ENCODE measurements at regions not wholly inside any gene's neighbourhood (a gene's known extent, or its start where the extent isn't known, plus 50 kb on each side); places are given as distances from the start of the nearest gene placed in this dataset.
"Not testable (repeated sequence)": the region's sequence is repeated elsewhere in the genome, so short reads cannot be mapped to it uniquely, and the experiment has no call there.

DNA sequence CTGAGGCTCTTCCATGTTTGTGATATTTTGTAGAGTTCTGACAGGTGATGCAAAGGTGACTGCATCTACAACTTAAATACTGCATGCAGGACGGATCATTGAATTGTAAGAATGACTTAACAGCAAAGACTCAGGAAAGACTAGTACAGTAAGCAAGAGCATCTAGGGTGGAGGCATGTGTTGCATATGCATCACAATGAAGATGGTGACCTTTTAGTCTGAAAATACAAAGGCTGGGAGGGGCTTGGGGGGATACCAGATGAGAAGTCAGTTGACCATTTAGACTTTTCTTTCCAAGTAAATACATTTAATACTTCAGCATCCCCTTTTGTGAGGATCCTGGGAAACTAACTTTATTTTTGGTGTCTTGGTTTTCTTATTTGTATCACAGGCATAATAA, 145.5 kb downstream of the NUF2 start:
- in situ Hi-C loops (cut with HindIII; ENCODE audit: low sequenced_read_pairs): no loop called here

GRCh38 chr1:163471779-163472650, 150.3 kb downstream of the NUF2 start:
- H3K4me3 ChIP-seq (ENCODE audit: low read depth, low read length): no peak overlapping the region
- TF ChIP-seq CTCF (IDR thresholded peaks at IDR 0.05; ENCODE audit: low read depth, low read length, missing control alignments): no peak
- in situ Hi-C loops (cut with HindIII; ENCODE audit: low sequenced_read_pairs): no loop called here

More for the DNA sequence above, 145.5 kb downstream of the NUF2 start:
- TF ChIP-seq CTCF (IDR thresholded peaks at IDR 0.05; ENCODE audit: low read depth, low read length, missing control alignments): no peak
- no peak for DNase-seq (ENCODE audit: low read depth)
- no peak overlapping the region for H3K4me3 ChIP-seq (ENCODE audit: low read depth, low read length)

GRCh38 chr1:163472651-163473248, 151.0 kb downstream of the NUF2 start:
- in situ Hi-C loops (cut with HindIII; ENCODE audit: low sequenced_read_pairs): no loop called here
- DNase-seq (ENCODE audit: low read depth): no peak
- no peak overlapping the region for H3K4me3 ChIP-seq (ENCODE audit: low read depth, low read length)
- no peak for TF ChIP-seq CTCF (IDR thresholded peaks at IDR 0.05; ENCODE audit: low read depth, low read length, missing control alignments)

More at GRCh38 chr1:163471779-163472650, 150.3 kb downstream of the NUF2 start:
- no peak for DNase-seq (ENCODE audit: low read depth)

DNA sequence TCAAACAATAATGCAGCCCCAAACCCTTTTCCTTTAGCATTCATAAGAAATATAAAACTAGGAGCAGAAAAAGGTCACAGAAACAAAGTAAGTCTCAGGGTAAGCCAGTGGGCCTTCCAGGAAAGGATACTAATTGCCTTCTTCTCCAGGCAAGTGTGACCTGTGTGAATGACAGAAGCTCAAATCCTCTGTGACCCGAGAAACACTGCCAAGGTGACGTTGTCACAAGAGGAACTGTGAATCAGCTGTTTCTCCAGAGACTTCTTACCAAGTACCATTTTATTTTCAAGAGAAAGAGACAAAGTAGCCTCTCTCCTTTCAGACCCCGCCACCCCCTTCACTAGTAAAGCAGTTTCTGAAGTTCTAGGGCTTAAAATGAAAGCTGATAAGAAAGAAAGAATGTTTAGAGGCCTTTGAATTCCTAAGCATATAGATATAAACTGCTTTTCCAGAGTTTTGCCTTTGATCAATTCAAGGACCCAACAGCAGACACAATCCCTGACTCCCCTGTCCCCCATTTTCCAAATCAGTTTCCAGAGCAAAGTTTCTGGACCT, 155.6 kb downstream of the NUF2 start:
- no peak overlapping the region for H3K4me3 ChIP-seq (ENCODE audit: low read depth, low read length)
- DNase-seq (ENCODE audit: low read depth): no peak
- in situ Hi-C loops (cut with HindIII; ENCODE audit: low sequenced_read_pairs): no loop called here
- TF ChIP-seq CTCF (IDR thresholded peaks at IDR 0.05; ENCODE audit: low read depth, low read length, missing control alignments): no peak

DNA sequence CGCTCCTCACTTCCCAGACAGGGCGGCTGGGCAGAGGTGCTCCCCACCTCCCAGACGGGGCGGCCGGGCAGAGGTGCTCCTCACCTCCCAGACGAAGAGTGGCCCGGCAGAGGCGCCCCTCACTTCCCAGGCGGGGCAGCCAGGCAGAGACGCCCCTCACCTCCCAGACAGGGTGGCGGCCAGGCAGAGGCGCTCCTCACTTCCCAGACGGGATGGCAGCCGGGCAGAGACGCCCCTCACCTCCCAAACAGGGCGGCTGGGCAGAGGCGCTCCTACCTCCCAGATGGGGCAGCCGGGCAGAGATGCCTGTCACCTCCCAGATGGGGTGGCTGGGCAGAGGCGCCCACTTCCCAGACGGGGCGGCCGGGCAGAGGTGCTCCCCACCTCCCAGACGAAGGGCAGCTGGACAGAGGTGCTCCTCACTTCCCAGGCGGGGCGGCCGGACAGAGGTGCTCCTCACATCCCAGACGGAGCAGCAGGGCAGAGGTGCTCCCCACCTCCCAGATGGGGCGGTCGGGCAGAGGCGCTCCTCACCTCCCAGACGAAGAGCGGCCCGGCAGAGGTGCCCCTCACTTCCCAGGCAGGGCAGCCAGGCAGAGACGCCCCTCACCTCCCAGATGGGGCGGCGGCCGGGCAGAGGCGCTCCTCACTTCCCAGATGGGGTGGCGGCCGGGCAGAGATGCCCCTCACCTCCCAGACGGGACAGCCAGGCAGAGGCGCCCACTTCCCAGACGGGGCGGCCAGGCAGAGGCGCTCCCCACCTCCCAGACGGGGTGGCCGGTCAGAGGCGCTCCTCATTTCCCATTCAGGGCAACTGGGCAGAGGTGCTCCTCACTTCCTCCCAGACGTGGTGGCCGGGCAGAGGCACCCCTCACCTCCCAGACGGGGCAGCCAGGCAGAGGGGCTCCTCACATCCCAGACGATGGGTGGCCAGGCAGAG, 176.9 kb downstream of the NUF2 start:
- DNase-seq (ENCODE audit: low read depth); in situ Hi-C loops (cut with HindIII; ENCODE audit: low sequenced_read_pairs); H3K4me3 ChIP-seq (ENCODE audit: low read depth, low read length): not testable (repeated sequence)

DNA sequence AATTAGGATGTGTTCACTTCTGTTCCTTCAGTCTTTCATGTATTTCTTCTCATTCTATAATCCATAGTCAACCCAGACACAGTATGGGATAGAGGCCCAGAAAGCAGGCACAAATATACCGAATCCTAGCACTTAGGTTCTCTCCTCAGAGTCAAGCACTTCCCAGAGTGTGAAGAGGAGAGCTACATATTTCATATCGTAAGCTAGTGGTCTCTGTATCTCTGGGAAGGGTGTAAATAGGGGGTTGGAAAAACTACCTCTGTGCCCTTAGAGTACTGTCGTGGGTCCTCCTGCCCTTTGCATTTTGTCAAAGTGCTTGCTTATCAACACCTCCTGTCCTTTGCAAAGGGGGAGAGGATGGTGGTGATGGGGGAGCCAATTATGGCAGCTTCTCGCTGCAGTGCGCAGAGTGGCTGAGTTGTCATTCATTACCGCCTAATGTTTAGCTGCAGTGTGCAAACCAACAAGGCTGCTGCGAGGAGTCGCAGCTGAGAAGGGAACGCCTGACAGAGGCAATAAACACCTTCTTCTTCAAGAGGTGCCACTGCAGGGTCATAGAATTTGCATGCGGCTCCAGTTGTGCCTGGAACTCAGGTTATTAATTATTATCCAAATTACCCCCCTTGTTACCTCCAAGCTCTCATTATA, 182.7 kb downstream of the NUF2 start:
- in situ Hi-C loops (cut with HindIII; ENCODE audit: low sequenced_read_pairs): no loop called here
- no peak for DNase-seq (ENCODE audit: low read depth)
- H3K4me3 ChIP-seq (ENCODE audit: low read depth, low read length): no peak overlapping the region
- TF ChIP-seq CTCF (IDR thresholded peaks at IDR 0.05; ENCODE audit: low read depth, low read length, missing control alignments): no peak

Data from astrocyte of the cerebellum (primary cell).